ENCODE measurements at regions not wholly inside any gene's neighbourhood (a gene's known extent, or its start where the extent isn't known, plus 50 kb on each side); places are given as distances from the start of the nearest gene placed in this dataset.

DNA sequence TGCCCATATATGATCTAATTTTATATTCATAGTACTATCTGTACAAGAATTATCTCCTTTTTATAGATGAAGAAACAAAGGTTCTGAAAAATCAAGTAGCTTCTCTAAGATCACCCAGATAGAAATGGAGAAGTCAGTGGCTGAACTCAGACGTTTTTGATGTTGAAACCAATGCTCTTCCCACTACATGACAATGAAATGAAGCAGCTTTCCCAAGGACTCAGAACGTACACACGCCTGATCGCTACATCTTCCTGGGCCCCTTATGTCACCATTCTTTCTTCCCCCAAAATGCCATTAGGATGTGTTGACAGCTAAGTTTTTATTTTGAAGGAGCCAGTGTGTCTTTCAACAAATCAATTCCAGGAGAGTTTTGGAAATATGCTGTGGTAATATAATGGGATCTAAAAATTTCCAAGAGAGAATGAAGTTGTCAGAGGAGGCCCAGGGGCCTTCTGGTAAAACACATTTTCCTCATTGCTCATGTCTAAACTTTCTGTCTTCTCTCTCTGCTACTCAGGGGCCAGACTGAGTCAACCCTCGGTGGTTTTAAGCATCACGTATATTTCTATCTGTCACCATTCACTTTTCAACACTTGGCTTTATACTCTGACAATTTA lies 98.1 kb upstream of the COL21A1 start:
- no peak for DNase-seq

DNA sequence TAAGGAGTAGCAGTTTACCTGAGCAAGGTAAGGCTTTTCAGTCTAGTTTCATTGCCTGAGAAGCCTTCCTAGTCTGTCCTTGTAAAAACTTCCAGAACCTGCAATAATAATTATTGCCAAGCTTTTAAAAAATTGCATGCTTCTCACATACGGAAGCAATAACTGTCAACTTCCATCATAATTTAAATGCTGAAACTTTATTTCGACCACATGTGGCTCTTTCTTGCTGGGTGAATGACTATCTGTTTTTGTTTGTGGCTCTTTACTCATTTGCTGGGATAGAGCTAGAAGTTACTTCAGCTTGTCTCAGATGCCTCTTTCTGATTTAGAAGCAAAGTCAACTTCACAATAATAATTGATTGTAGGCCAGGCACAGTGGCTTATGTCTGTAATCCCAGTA lies 95.9 kb upstream of the COL21A1 start:
- DNase-seq = no peak

DNA sequence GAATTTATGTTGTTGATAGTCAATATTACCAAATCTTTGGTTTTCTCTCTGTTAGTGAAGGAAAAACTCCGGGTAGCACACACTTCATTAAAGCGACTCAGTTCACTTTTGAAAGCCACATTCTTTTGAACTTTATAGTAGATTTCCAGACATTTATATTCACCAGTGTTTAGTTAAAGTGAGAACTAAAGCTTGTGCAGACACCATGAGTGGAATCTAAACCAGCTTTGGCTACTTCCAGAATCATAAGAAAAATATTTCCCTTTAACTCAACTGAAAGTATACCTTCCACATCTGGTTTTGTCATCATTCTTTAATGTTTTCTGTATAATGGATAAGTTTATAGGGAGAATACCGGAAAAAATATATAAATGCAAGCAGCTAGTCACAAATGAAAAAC lies 92.1 kb upstream of the COL21A1 start:
- no peak for DNase-seq

DNA sequence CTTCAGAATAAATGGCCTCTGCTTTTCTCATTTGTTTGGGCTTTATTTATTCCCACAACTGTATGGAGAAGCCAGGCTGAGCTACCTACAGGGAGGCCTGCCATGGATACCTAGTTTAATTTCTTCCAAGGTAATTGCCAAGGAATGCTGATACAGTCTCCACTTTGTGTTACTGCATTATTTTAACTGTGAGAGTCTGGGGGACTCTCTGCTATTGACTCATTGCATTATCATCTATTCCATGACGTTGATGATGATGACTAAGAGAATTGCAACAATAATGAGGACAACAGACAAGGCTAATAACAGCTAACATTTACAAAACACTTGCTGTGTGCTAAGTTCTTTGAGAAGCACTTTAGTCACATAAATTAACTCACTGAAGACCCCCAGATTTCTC lies 88.3 kb upstream of the COL21A1 start:
- DNase-seq = no peak

DNA sequence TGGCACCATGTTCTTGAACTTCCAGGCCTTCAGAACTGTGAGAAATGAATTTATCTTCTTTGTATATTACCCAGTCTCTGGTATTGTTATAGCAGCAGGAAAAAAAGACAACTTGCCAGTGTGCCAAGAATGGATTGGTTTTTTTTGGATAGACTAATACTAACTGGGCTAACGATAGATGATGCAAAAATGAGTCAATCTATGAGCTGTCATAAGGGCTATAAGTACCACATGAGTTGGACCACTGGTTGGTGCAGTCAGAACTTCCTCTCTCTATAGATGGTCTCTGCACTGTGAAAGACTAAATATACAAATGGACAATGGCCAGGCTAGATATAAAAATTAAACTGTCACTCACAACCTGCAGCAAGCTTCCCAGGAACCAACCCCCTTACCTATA lies 87.6 kb upstream of the COL21A1 start:
- no peak for DNase-seq

DNA sequence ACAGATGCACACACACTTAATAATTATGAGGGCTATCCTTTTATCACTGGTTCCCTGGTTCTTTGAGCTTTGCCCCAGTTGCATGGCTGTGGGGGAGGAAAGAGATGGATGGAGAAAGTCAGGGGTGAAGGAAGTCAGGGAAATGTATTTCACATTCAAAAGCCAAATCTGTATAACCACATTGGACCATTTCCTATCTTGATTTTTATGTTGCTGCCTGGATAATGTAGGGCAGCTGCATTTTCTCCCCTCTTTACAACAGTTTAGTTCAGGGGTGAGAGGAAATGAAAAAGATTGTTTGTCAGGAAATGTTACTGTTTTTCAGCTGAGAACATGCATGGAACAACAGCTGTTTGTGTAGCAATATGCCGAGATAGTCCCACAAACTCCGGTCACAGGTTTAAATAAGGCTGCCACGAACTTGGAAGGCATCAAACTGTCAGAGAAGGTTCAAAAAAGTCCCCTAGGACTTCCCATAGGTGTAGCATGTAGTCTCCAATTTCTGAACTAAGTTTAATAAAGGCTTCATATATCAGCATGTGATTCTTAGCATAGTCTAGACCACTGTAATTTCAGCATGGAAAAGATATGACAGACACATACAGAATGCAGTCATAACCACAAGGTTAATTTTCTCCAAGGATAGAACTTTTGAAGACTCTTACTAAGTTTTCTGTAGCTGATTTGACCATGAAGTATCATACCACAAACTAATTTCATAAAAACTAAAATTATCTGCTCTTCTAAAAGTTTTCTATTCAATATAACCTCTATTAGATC lies 82.1 kb upstream of the COL21A1 start:
- no peak for DNase-seq

DNA sequence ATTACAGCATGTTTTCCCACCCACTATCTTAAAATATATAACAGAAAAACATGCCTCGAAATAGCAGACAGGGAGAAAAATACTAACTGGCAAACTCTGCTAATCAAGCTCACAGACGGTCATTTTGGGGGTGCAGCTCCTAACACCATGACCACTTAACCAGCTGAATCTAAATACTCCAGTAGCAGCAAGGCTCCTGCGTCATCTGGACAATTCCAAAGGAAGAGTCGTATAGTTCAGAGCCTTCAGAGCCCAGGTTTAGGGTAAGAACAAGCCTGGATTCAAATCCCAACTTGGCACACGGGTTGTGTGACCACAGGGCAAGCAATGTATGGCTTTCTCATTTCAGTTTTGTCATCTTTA lies 81.3 kb upstream of the COL21A1 start:
- no peak for DNase-seq

DNA sequence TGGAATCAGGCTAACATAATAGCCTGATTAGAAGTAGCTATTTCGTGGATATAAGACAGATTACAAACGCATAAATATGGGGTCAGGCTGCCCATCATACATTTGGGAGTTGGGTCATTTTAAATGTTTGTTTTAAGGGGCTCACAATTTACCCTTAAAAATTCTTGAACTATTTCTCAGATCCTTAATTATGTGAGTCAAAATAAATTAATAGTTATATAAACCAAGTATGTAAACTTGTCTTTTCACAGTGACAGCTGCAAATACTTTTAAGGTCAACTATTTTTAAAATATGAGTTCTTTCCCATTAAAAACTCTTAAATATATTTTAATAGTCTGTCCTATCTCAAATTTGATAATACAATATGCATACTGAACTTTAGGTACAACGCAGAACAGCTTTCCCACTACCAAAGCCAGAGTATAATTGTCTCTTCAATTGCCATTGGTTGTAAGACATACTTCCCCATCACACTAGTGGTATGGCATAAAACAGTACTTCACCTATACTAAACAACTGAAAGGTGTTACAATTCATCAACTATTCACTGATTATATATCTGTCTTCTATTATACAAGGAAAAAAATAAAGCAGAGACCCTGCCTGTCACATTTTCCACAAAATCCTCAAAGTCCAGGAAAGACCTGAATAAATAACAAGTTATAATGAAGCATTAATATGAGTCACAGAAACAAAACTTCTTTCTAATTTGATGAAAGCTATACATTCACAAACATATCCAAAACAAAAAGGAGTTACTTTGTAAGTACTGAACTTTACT lies 80.8 kb upstream of the COL21A1 start:
- DNase-seq = no peak

DNA sequence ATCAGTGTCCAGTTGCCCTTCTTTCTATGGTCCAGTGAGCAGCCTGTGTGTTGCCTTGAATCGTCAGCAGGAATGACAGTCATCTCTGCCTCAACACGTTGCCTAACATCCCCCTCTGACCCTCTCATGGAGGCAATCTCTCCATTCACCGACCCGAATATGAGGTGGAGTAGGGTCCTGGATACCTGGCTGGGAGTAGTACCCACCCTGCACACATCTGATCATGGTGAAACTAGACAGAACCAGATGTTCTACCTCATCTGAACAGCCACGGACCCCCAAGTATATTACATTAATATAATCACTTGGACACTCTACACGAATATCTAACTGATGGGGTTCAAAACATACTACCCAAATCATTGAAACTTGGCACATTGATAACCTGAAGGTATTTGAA lies 77.0 kb upstream of the COL21A1 start:
- no peak for DNase-seq

DNA sequence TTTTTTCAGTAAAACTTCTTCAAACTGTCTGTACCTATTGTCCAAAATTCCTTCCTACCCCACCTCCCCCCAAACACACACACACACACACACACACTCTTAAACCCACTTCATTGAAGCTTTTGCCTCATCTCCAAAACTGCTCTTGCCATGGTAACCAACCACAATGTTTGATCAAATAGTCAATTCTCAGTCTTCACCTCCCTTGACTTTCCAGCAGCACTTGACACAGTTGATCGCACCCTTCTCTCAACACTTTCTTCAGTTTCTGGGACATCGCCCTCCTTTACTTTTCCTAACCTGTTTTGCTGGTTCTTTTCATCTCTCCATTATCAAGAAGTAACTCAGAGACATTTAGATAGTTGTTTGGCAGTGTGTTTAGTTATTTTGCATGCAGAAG lies 71.5 kb upstream of the COL21A1 start:
- DNase-seq = no peak

DNA sequence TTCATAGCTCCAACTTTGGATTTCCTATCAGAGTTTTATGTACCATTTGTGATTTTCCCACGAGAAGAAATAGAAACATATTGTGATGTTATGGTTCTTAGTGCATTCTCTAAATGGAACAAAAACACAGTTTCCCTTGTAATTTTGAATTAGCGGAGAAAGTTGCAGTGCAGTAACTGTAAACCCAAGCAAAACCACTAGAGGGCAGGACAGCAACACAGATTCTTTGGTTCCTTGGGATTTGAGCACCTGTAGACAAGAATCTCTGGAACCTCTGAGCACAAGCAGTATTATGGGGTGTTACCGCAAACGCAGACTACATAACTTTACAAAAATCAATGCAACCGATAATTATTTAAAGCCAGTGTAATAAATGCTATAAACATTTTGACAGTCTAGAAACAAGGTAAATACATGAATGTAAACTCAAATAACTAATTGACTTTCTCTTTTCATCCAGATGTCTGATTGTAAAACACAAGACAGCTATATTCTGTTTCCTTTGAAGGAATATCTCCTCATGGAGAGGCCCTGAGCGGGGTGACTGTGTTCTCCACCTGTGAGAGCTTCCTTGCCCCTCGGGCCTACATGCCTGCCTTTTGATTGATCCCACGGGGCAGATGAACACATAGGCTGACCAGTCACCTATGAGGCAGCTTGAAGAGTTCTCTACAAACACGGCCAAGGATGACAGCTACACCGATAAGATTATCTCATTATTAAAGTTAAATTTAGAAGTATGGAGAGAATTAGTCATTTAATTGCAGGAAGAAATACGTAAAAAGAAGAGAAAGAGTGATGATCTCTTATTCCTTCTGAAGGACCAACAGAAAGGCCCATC lies 67.5 kb upstream of the COL21A1 start:
- peak; percentile 38 for DNase-seq

DNA sequence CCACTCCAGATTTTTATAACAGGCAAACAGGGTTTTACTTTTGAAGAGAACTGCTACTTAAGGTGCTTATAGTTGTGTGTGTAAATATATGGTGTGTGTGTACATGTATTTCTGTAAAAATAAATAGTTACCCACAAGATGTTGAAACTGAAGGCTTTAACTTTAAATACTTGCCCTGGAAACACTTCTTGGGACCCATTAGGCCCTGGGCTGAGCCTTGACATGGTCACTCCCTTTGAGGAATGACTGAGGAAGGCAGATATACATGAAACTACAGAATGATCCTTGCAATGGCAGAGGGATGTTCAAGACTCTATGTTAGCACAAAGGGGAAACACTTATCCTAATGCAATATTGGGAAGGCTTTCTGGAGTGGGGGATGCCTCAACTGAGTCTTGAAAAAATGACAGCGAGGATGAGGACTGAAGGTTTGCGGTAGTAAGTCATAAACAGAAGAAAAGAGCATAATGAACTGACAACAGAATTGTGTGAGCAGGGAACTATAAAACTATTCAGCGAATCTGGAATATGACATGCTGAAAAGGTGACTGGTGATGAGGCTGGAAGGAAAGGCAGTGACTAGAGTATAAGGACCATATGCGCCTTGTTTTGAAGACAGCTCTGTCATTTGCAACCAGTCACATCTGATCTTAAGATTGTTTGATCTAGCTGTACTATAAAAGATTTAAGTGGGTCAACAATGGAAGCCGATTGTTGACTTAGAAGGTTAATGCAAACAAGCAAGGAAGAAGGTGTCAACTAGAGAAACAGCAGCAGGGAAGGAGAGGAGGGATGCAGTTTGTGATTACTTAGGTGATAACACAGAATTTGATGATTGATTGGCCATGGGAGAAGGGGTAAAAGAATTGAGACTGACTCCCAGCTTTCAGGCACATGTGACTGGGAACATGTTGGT lies 64.4 kb upstream of the COL21A1 start:
- no peak for DNase-seq

DNA sequence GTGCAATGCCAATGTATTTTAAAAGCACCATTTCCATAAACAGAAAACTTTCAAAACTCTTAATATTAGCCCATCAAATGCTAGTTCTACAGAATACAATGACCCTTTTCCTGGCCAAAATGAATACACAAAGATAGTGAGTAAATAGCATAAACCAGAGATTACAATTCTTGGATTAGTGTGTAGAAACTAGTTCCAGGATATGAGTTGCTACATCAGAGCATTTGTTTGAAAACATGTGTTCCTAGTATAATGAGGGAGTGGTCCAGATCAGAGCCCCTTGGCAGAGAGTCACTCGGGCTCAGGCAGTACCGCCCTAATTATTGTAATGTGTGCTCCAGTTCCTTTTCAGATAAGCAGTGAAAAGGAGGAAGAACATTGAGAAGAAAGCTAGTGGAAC lies 63.7 kb upstream of the COL21A1 start:
- no peak for DNase-seq

DNA sequence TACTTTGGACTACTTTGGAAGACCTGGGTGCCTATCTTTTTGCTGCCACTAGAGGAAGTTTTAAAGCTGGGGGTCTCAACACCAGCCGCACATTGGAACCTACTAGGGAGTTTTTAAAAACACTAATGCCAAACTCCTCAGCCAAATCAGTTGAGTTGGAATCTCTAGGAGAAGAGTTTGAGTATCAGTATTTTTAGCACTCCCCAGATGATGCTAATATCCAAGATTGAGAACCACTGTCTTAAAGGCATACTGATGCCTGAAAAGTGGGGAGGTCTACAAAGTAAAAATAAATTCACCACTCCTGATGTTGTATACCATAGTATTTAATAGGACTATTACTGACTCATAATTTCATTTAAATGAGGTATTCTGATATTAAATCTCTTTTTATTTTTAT lies 62.9 kb upstream of the COL21A1 start:
- no peak for DNase-seq

DNA sequence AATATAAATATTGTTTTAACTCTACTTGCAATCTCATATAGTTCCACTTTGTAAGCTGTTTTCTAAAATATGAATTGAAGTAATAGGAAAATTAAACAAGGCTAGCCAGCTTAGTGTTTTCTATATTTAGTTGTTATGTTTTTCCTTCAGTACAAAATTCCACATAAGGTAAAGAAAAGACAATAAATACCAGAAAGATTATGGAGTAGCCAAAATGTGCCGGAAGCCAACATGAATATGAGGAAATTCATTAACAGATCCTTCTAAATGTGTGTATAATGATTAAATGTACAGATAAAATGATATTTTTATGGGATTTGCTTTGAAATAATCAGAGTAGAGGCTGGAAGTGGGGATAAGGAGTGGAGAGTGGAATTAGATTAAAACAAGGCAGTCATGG lies 52.5 kb upstream of the COL21A1 start:
- no peak for DNase-seq

DNA sequence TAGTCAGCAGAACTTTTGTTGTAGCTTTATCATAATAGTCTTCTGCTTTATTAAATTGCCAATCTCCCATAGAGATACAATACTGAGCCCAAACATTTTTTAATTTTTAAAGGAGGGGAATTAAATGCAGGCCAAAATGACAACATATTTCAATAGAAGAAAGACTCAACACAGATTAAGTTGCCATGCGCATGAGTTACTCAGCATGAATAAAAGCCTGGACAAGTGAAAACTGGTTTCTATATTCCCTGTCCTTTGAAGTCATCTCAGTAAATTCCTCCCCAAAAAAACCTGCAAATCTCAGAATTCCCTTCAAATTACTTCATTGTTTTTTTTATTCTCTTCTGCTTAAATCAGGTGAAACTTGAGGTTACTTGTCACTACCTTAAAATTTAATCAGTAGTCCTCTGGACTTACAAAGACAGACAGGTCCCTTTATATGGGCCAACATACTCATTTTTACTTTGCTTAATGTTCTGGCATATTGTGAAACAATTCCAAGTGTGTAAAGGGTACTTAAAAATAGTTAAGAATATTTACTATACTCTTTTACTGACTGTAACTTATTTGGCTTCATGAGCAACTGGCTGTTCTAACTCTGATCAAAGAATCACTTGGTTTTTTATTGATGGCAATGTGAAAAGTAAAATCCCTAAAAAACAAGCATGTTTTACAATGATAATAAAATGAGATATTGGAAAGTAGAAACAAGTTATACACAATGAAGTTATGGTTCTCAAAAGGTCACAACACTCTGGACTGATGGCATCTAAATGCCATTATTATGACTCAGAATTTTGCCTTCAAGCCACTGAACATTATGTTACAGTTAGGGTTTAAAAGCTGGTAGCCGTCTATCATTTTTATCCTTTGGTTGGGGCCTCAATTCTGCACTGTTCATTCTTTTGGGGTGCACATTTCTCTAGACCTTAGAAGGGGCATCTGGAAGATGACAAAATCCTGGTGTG lies 49.9 kb upstream of the COL21A1 start:
- no peak for DNase-seq
